ENCODE measurements at regions not wholly inside any gene's neighbourhood (a gene's known extent, or its start where the extent isn't known, plus 50 kb on each side); places are given as distances from the start of the nearest gene placed in this dataset.

GRCh38 chr18:41789001-41789400, 166.0 kb upstream of the PIK3C3 start:
- H3K23ac ChIP-seq (ENCODE audit: insufficient read length) = no peak overlapping the region

More at GRCh38 chr18:41789001-41789400, 166.0 kb upstream of the PIK3C3 start:
- Histone ChIP-seq H2BK12ac (ENCODE audit: low read depth, low read length) (no peak overlapping the region), H3K9me3 (ENCODE audit: insufficient read depth in 2 of 2, low read depth in 1 of 2, low read length in 1 of 2) (no peaks in the 10 kb centered on the region), H4K91ac (replicated peaks; ENCODE audit: insufficient read length, low read length) (no peak overlapping the region), H3K27me3 (replicated peaks in 1 of 4; ENCODE audit: control insufficient read depth in 3 of 4, extremely low read depth in 1 of 4, insufficient read depth in 3 of 4, low read length in 3 of 4) (no peaks in the 10 kb centered on the region), H4K8ac (ENCODE audit: extremely low read depth, insufficient read depth, low read length) (no peak overlapping the region), H3K4me2 (ENCODE audit: insufficient read depth in 1 of 2, low read depth in 2 of 2, low read length in 2 of 2) (no peak overlapping the region), H3K18ac (ENCODE audit: extremely low read depth, low read length) (no peak overlapping the region), H3K9ac (replicated peaks in 1 of 4; ENCODE audit: extremely low read depth in 1 of 4, low read depth in 3 of 4, low read length in 3 of 4) (no peak overlapping the region), H4K20me1 (replicated peaks in 1 of 2; ENCODE audit: control insufficient read depth in 1 of 2, insufficient read depth in 2 of 2, low read length in 2 of 2) (no peaks in the 10 kb centered on the region), H2AK5ac (ENCODE audit: low read depth, low read length) (no peak overlapping the region), H2BK15ac (ENCODE audit: low read length) (no peak overlapping the region), H3K79me2 (ENCODE audit: control insufficient read depth in 1 of 2, insufficient read depth in 2 of 2, low read length in 2 of 2) (no peaks in the 10 kb centered on the region), H3K4me1 (replicated peaks in 1 of 4; ENCODE audit: control insufficient read depth in 3 of 4, insufficient read depth in 4 of 4, low read length in 3 of 4) (no peaks in the 10 kb centered on the region), H3K56ac (replicated peaks; ENCODE audit: insufficient read length, low read depth, low read length) (no peak overlapping the region), H3K36me3 (ENCODE audit: control insufficient read depth in 2 of 4, insufficient read depth in 4 of 4, low read length in 3 of 4) (no peaks in the 10 kb centered on the region), H3K4me3 (ENCODE audit: extremely low read depth in 1 of 4, insufficient read depth in 2 of 4, low read depth in 3 of 4, low read length in 4 of 4) (no peak overlapping the region), H3K79me1 (ENCODE audit: low read depth, low read length) (no peaks in the 10 kb centered on the region), H4K5ac (ENCODE audit: insufficient read length, low read depth, low read length) (no peak overlapping the region), H3K27ac (ENCODE audit: low read depth, low read length) (no peak overlapping the region), H2BK20ac (ENCODE audit: low read length) (no peak overlapping the region), H2BK5ac (ENCODE audit: low read depth, low read length) (no peak overlapping the region), H3K14ac (ENCODE audit: insufficient read length) (no peak overlapping the region), H3K23me2 (ENCODE audit: low read depth, low read length) (no peaks in the 10 kb centered on the region), H2AFZ (ENCODE audit: low read length) (no peak overlapping the region), H2BK120ac (replicated peaks; ENCODE audit: low read depth, low read length) (no peak overlapping the region), H3K4ac (replicated peaks; ENCODE audit: insufficient read length, low read depth, low read length) (no peak overlapping the region)
- DNase-seq (ENCODE audit: low read depth in 1 of 2, low spot score in 2 of 2) (no peak), FAIRE-seq (no peak)
- WGBS, 2 experiments (ENCODE audit: extremely low coverage in 1 of 2, insufficient coverage in 1 of 2, insufficient read length in 1 of 2, insufficient replicate concordance in 2 of 2, low coverage in 1 of 2, low lambda C conversion rate in 2 of 2, missing lambda C conversion rate in 1 of 2) = 87% methylated on average over 2 of the region's 2 CpGs; no CpG with 5 or more reads in 1 of the 2 experiments
- CTCF ChIA-PET (ENCODE audit: partially characterized antibody) = no interaction called here
- POLR2A ChIA-PET (ENCODE audit: partially characterized antibody) = no interaction called here
- no peak for TF ChIP-seq GTF2F1 (IDR thresholded peaks at IDR 0.05; ENCODE audit: borderline replicate concordance, low read depth, low read length)
- no peak for TF ChIP-seq SP1 (IDR thresholded peaks at IDR 0.05; ENCODE audit: low read depth, low read length)
- no peak for TF ChIP-seq BACH1 (IDR thresholded peaks at IDR 0.05; ENCODE audit: low read length)

Data from H1 (cell line).